HG03175 (cell line): ENCODE measurements at regions not wholly inside any gene's neighbourhood (a gene's known extent, or its start where the extent isn't known, plus 50 kb on each side); places are given as distances from the start of the nearest gene placed in this dataset.
"Not testable (repeated sequence)": the region's sequence is repeated elsewhere in the genome, so short reads cannot be mapped to it uniquely, and the experiment has no call there.

Experiments
- ATAC-seq: cut with Tn5 transposase; IDR thresholded peaks from one replicate; pipeline ENCODE4 v1.9.1; 2021; ENCODE audit warnings: mild to moderate bottlenecking, moderate library complexity; ENCODE audit not compliant: unreplicated experiment

- no peak for ATAC-seq
Observed at GRCh38 chr10:23493711-23494110, 54.8 kb downstream of the OTUD1 start.

DNA sequence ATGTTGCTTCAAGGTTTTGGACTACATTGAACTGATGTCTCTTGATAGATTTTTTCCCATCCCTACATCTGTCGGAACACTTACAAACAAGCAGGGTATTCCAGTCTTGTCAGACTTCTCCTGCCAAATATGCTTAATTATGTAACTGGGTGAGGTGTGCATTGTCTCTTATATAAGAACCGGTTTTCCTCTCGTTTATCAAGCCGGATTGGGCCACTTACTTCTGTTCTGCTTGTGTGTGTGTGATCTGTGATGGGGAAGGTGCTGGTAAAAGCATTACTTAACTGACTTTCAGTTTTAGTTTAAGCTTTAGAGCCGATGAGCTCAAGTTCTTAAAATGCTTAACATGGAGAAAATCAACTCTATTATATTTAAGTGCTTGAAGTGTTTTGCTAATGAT lies 57.9 kb downstream of the OTUD1 start:
- ATAC-seq, result no peak

DNA sequence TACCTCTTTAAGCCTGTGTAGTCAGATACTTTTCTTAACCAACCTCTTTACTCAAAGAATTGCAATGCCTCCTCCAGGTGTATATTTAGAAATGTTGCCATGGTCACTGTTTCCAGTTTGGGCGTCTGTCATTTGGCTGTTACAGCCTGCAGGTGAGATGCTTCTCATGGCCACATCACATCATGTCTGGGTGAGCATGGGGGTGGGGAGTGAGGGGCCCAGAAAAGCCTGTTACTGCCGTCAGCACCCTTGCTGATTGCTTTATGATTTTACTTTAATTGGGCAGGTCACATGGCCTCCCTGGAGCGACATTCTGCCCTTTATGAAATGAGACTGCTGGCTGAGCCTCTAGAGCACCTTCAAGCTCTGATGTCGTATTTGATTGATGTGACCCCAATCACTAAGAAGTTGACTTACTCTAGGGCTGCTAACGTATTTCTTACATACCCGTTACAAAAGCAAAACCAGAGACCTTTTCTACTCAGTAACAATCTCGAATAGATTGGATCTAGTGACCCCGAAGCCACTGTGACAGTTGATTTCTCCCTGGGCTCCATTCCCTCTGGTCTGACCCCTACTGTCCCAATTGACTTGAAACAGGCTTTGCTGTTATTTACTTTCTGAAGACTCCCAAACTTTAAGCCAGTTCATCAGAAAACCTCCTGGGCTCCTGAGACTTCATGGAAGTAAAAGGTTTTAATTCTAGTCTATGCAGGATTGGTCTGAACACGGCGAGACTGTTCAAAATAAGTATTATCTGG lies 60.7 kb downstream of the OTUD1 start:
- no peak for ATAC-seq

- ATAC-seq, result no peak
Observed at GRCh38 chr10:23505797-23506465, 67.1 kb downstream of the OTUD1 start.

GRCh38 chr10:23512355-23513058 lies 73.6 kb downstream of the OTUD1 start:
- no peak for ATAC-seq

DNA sequence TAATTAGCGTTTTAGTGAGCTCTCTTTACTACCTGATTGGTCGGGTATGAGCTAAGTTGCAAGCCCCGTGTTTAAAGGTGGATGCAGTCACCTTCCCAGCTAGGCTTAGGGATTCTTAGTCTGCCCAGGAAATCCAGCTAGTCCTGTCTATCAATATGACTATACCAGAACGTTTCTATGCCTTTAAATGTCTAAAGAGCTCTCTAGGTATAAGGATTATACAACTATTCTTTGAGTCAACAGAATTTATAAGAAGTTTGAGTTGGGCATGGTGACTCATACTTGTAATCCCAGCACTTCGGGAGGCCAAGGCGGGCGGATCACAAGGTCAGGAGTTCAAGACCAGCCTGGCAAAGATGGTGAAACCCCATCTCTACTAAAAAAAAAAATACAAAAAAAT lies 74.7 kb downstream of the OTUD1 start:
- ATAC-seq, result not testable (repeated sequence)

DNA sequence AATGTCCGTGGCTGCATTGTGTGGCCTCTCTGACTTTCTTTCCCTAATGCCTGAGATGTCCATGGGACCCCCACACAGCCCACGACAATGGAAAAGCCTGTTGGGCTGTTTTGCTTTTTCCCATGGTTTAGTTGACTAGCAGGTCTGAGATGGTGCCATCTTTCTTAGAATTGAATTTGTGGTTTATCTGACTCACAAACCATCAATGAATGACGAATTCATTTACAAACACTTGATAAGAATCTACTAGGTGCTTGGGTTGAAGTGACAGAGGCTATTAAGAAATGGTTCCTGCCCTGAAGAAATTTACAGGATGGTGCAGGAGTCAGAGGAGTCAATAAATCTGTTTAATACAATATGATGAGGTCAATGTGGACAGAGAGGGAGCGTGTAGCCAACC lies 75.4 kb downstream of the OTUD1 start:
- ATAC-seq, result no peak

DNA sequence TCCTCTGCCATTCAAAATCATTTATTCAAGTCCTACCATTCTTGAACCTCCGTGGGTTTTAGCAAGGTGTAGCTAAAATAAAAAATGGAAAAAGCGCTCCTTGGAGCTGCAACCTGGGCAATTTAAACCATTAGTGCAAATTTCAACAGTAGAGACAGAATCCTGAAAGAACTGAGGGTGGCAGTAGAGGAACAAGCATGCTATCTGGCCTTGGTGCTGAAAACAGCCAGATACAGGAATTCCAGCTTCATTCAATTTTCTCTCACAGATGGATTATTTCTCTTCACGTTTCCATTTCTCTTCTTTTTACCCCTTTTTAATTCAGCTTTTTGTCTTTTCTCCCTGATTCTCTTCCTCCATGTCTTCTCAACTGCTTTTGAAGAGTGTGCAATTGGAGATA lies 77.7 kb downstream of the OTUD1 start:
- ATAC-seq, result no peak

DNA sequence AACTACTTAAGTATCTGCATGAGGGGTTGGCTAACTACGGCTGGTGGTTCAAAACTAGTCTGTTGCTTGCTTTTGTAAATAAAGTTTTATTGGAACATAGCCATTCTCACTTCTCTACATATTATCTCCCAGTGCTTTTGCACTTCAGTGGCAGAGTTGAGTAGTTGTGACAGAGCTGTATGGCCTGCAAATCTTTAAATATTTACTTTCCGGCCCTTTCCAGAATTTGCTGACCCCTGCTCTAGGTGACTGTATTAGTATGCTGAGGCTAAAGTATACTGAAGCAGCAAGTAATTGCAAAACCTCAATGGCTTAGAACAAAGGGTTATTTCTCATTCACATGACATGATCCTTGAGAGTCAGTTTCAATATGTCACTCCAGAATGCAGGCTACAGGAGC lies 78.3 kb downstream of the OTUD1 start:
- ATAC-seq, result no peak

- no peak for ATAC-seq
Observed at GRCh38 chr10:23521735-23522134, 82.9 kb downstream of the OTUD1 start.

DNA sequence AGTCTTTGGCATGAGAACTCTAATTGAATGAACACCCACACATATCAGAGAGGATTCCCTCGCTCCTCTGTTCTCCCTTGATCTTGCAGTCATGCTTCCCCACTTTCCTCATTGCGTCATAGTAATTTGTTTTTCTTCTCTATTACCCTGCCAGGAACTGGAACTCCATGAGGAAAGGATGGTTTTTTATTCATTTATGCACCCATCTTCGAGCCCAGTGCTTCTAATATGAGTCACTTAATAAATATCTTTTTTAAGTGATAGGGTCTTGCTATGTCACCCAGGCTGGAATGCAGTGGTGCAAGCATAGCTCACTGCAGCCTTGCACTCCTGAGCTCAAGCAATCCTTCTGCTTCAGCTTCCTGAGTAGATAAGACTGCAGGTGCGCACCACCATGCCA lies 83.5 kb downstream of the OTUD1 start:
- no peak for ATAC-seq

GRCh38 chr10:23523251-23523650 lies 84.4 kb downstream of the OTUD1 start:
- no peak for ATAC-seq

DNA sequence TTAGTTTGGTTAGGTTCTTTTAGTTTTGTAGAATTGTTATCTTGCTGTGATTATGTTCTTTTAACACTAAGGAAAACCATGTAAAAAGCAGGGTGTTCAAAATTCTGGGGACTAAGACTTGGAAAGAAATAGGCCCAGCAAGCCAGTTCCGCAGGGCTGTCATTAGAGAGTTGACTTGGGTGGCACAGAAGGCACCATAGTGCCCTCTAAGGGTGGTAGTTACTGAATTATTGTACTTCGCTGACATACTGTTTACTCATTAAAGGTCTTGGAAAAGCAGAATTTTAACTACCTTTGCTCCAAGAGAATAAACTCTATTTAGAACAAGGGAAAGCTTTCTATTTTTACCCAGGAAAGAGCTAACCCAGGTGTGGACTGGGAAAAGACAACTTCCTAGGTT lies 86.5 kb downstream of the OTUD1 start:
- ATAC-seq, result no peak

DNA sequence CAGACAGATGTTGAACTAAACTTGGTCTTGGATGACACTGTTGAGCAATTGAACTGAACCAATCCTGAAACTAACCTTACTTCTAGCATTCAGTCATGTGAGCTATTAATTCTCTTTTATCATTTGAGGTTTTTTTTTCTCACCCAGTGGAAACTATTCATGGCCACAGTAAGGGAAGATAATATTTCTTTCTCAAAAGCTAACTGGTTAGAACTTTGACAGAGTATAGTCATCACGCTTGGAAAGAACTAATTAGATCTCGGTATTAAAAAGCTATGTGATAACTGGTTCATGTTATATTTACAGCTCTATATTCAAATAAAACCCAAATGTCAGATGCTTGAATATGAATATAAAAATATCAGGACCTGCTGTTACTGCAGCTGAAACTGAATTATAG lies 89.5 kb downstream of the OTUD1 start:
- ATAC-seq, result no peak

- no peak for ATAC-seq
Observed at GRCh38 chr10:23529625-23530024, 90.8 kb downstream of the OTUD1 start.

GRCh38 chr10:23530079-23530478 lies 91.2 kb downstream of the OTUD1 start:
- ATAC-seq, result no peak

DNA sequence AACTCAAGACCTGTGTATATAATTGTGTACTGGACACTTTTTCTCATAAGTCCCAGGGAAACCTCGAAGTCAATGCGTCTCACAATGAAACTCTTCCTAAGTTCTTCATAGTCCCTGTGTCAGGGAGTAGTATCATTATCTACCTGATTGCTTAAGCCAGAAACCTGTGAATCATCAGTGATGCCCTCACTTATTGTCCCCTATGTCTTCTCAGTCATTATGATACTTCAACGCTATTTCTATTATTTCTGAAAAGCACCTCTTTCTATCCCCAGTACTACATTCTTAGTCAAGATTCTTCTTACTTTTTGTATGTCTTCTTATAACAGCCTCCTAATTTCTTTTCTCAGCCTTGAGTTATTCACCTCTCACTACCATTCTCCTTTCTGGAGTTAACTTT lies 94.3 kb downstream of the OTUD1 start:
- no peak for ATAC-seq

DNA sequence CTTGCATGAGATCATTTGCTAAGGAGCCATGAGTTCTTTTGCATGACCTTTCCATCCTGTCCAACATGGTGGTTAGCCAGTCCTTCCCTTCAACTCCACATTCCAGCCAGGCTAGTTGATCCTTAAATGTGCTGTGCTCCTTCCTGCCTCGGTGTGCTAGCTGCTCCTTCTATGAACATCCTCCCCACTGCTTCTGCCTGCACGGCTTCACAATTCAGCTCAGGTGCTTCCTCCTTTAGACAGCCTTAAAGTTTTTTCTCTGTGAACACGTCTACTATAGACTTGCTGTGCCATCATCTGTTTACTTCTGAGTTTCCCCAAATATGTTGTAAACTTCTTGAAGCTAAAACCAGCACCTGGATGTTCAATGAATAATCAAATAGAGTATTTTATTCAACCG lies 95.5 kb downstream of the OTUD1 start:
- ATAC-seq, result no peak

DNA sequence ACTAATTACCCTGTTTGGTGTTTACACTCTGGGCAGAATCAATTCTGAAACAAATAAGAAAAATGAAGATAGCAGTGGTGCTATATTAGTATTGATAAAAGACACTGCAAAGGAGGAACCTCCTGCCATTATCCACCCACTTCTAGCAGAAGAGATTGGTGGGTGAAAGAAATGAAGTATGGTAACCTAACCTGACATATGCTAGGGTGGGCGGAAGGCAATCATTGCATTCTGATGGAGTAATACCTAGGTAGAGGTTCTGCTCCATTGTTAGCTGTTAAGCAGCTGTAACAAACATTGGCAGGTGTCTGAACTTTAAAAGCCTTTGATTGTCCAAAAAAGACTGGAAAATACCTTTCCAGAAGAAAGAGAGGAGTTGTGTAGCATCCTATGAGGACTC lies 95.9 kb downstream of the OTUD1 start:
- no peak for ATAC-seq

- ATAC-seq, result no peak
Observed at GRCh38 chr10:23535381-23535780, 96.5 kb downstream of the OTUD1 start.

DNA sequence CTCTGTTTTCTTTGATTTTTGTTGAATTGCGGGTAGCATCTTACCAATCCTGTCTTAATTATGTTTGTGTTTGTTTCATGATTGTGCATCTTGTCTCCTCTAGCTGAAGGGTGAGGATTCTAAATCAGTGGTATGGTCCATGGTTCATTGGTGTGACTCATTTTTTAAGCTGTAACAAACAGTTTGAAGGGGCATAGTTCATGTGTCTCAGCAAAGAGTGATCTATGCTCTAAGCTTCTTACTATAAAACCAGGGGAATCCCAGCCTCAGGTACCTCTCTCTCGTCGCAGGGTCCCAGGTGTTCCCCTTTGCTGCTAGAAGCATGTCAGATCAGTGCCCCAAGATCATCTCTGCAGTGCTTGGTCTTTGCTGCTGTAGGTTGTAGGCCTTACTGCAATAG lies 100.1 kb downstream of the OTUD1 start:
- no peak for ATAC-seq

GRCh38 chr10:23540401-23541030 lies 101.6 kb downstream of the OTUD1 start:
- ATAC-seq, result no peak
